H1 (cell line): ENCODE measurements at regions not wholly inside any gene's neighbourhood (a gene's known extent, or its start where the extent isn't known, plus 50 kb on each side); places are given as distances from the start of the nearest gene placed in this dataset.

Source experiments
- BCL11A ChIP-seq, 2 experiments: IDR thresholded peaks; one replicate each; pipeline ENCODE4 v1.6.1; 2011; ENCODE audit warnings: low read depth in 2 of 2, low read length in 2 of 2, mild to moderate bottlenecking in 2 of 2
- CHD7 ChIP-seq: fragments of 300-600 bp; sonication (generic); IDR thresholded peaks from 2 replicates; pipeline ENCODE4 v1.7.1; 2012; ENCODE audit warnings: low read length, moderate library complexity, mild to moderate bottlenecking, inconsistent platforms; ENCODE audit not compliant: insufficient replicate concordance
- CTBP2 ChIP-seq: IDR thresholded peaks from 2 replicates; pipeline ENCODE4 v1.7.0; 2011; ENCODE audit warnings: borderline replicate concordance, mild to moderate bottlenecking, moderate library complexity, mixed read lengths, low read length; ENCODE audit not compliant: insufficient read depth, insufficient read length
- POLR2A ChIP-seq, 2 experiments: IDR thresholded peaks; 1 replicate in 1 of 2; 2 replicates in 1 of 2; pipeline ENCODE4 v1.6.1; 2011; ENCODE audit warnings: low read depth in 2 of 2, low read length in 2 of 2, mild to moderate bottlenecking in 2 of 2; ENCODE audit errors: control extremely low read depth in 1 of 2
- SP2 ChIP-seq: IDR thresholded peaks from 2 replicates; pipeline ENCODE4 v1.6.1; 2012; ENCODE audit warnings: mild to moderate bottlenecking, low read length, inconsistent platforms
- SP4 ChIP-seq: IDR thresholded peaks from 2 replicates; pipeline ENCODE4 v1.6.1; 2012; ENCODE audit warnings: low read length, inconsistent platforms
- YY1 ChIP-seq: IDR thresholded peaks from 2 replicates; pipeline ENCODE4 v1.6.1; 2011; ENCODE audit warnings: low read depth, mild to moderate bottlenecking, low read length

- TF ChIP-seq CHD7, result no peak
- no peak for TF ChIP-seq YY1
- TF ChIP-seq SP2, result no peak
- TF ChIP-seq POLR2A (IDR thresholded peaks at IDR 0.05; ENCODE audit: control extremely low read depth in 1 of 2, low read depth in 2 of 2, low read length in 2 of 2), result no peak
- no peak for TF ChIP-seq CTBP2
- no peak for TF ChIP-seq SP4
- TF ChIP-seq BCL11A (IDR thresholded peaks at IDR 0.05; ENCODE audit: low read depth in 2 of 2, low read length in 2 of 2), result no peak
- TF ChIP-seq, all 59 proteins: peak for 0
Observed at GRCh38 chr21:17391811-17392340, 121.0 kb upstream of the CXADR start (continued).
